Breast epithelium (tissue), 3 donors: ENCODE measurements at regions not wholly inside any gene's neighbourhood (a gene's known extent, or its start where the extent isn't known, plus 50 kb on each side); places are given as distances from the start of the nearest gene placed in this dataset.

Source experiments
- CTCF ChIP-seq, 3 donors: fragments of 450-650 bp; IDR thresholded peaks; one replicate each; pipeline ENCODE4 v1.5.1; 2016 to 2017; ENCODE audit warnings: antibody characterized with exemption in 3 of 3, mild to moderate bottlenecking in 3 of 3, moderate library complexity in 3 of 3
- POLR2A ChIP-seq: fragments of 450-650 bp; IDR thresholded peaks from one replicate; pipeline ENCODE4 v1.6.1; 2016; ENCODE audit warnings: antibody characterized with exemption, mild to moderate bottlenecking, moderate library complexity
- POLR2AphosphoS5 ChIP-seq, 3 donors: sonication (generic); formaldehyde crosslinking; IDR thresholded peaks; one replicate each; pipeline ENCODE4 v1.6.1; 2017; ENCODE audit warnings: antibody characterized with exemption in 3 of 3

- no peak for TF ChIP-seq CTCF (IDR thresholded peaks at IDR 0.05)
- no peak for TF ChIP-seq POLR2AphosphoS5 (IDR thresholded peaks at IDR 0.05)
- no peak for TF ChIP-seq POLR2A
These were observed 428.6 kb upstream of the AMOT start for GRCh38 chrX:113269203-113269602.
